Keratinocyte (primary cell): ENCODE measurements at regions not wholly inside any gene's neighbourhood (a gene's known extent, or its start where the extent isn't known, plus 50 kb on each side); places are given as distances from the start of the nearest gene placed in this dataset.

Experiments used
- DNase-seq: peaks from one replicate; pipeline ENCODE4 v3.0.0-alpha.2; 2011; ENCODE audit warnings: low read depth, missing footprints, low spot score
- FAIRE-seq: peaks from 2 replicates; lab custom pipeline; 2011; peaks lifted over from hg19 to GRCh38; lab: Jason Lieb, UNC
- H2AFZ ChIP-seq: 2 replicates; pipeline ENCODE4 v1.6.0; 2012; ENCODE audit warnings: low read length, control low read depth, inconsistent platforms; ENCODE audit not compliant: control insufficient read depth
- H3K27ac ChIP-seq: 2 replicates; pipeline ENCODE4 v1.5.1; 2011; ENCODE audit warnings: low read length; ENCODE audit not compliant: control insufficient read depth, insufficient read depth
- H3K27me3 ChIP-seq: 3 replicates; pipeline ENCODE4 v1.6.0; 2011; ENCODE audit warnings: low read length; ENCODE audit not compliant: control insufficient read depth, insufficient read depth; ENCODE audit errors: extremely low read depth
- H3K36me3 ChIP-seq, 2 experiments: 2 replicates in 1 of 2; 3 replicates in 1 of 2; pipeline ENCODE4 v1.5.1; 2011; ENCODE audit warnings: low read length in 2 of 2, mild to moderate bottlenecking in 1 of 2; ENCODE audit not compliant: control insufficient read depth in 2 of 2, insufficient read depth in 2 of 2; ENCODE audit errors: extremely low read depth in 1 of 2
- H3K4me1 ChIP-seq: 3 replicates; pipeline ENCODE4 v1.5.1; 2011; ENCODE audit warnings: low read length; ENCODE audit not compliant: control insufficient read depth, insufficient read depth; ENCODE audit errors: extremely low read depth
- H3K4me2 ChIP-seq: 3 replicates; pipeline ENCODE4 v1.6.0; 2011; ENCODE audit warnings: low read depth, low read length; ENCODE audit not compliant: control insufficient read depth, insufficient read depth; ENCODE audit errors: extremely low read depth
- H3K4me3 ChIP-seq, 3 experiments: fragments of 200-600 bp in 1 of 3; sonication (generic) in 1 of 3; 2 replicates in 2 of 3; 3 replicates in 1 of 3; pipeline ENCODE4 v1.5.1; 2011 to 2016; ENCODE audit warnings: low read length in 3 of 3, mild to moderate bottlenecking in 3 of 3, control low read depth in 2 of 3, inconsistent platforms in 1 of 3, low read depth in 1 of 3, mixed read lengths in 1 of 3, mixed run types in 1 of 3, moderate library complexity in 1 of 3; ENCODE audit not compliant: control insufficient read depth in 2 of 3, insufficient read depth in 2 of 3; ENCODE audit errors: extremely low read depth in 1 of 3
- H3K79me2 ChIP-seq: 2 replicates; pipeline ENCODE4 v1.6.0; 2012; ENCODE audit warnings: low read length; ENCODE audit not compliant: control insufficient read depth, insufficient read depth
- H3K9ac ChIP-seq: 3 replicates; pipeline ENCODE4 v1.6.0; 2011; ENCODE audit warnings: low read length; ENCODE audit not compliant: control insufficient read depth, insufficient read depth; ENCODE audit errors: extremely low read depth
- H3K9me1 ChIP-seq: 3 replicates; pipeline ENCODE4 v1.6.0; 2011; ENCODE audit warnings: low read length; ENCODE audit not compliant: control insufficient read depth, insufficient read depth; ENCODE audit errors: extremely low read depth
- H3K9me3 ChIP-seq: 2 replicates; pipeline ENCODE4 v1.5.1; 2012; ENCODE audit warnings: low read depth, low read length; ENCODE audit not compliant: control insufficient read depth
- H4K20me1 ChIP-seq: 3 replicates; pipeline ENCODE4 v1.6.0; 2011; ENCODE audit warnings: low read length; ENCODE audit not compliant: control insufficient read depth, insufficient read depth; ENCODE audit errors: extremely low read depth
- CTCF ChIP-seq, 3 experiments: IDR thresholded peaks in 1 of 3; conservative IDR thresholded peaks in 1 of 3; optimal IDR thresholded peaks in 1 of 3; 2 replicates in 2 of 3; 3 replicates in 1 of 3; pipeline versions ENCODE3 to v1.5.1; 2011; ENCODE audit warnings: low read length in 3 of 3, mild to moderate bottlenecking in 3 of 3, moderate library complexity in 2 of 3, control low read depth in 1 of 3, inconsistent platforms in 1 of 3; ENCODE audit not compliant: insufficient read depth in 2 of 3; ENCODE audit errors: extremely low read depth in 1 of 3
- EZH2 ChIP-seq: IDR thresholded peaks from one replicate; pipeline ENCODE4 v1.6.1; 2012; ENCODE audit warnings: inconsistent platforms, mild to moderate bottlenecking, low read length, moderate library complexity
- dilution Hi-C: fragments of 300-500 bp; cut with MboI; formaldehyde crosslinking; loops from one replicate; pipeline ENCODE4 v1.7.0; 2020; ENCODE audit warnings: low sequenced_read_pairs; ENCODE audit not compliant: extremely low pct_ligation_motif_present

- Histone ChIP-seq H3K9me1 (no peaks in the 10 kb centered on the region), H4K20me1 (no peaks in the 10 kb centered on the region), H3K36me3 (no peaks in the 10 kb centered on the region), H3K79me2 (no peaks in the 10 kb centered on the region), H3K4me3 (no peak overlapping the region), H3K9ac (no peak overlapping the region), H3K27me3 (no peaks in the 10 kb centered on the region), H2AFZ (peak overlapping the region; percentile 24), H3K9me3 (no peaks in the 10 kb centered on the region), H3K4me2 (no peak overlapping the region), H3K4me1 (peaks cover 2% of the 10 kb centered on the region), H3K27ac (no peak overlapping the region)
- no peak for FAIRE-seq
- no peak for DNase-seq
- TF ChIP-seq CTCF (optimal IDR thresholded peaks at IDR 0.05 in 1 of 3, IDR thresholded peaks at IDR 0.05 in 1 of 3, conservative IDR thresholded peaks at IDR 0.05 in 1 of 3; ENCODE audit: extremely low read depth in 1 of 3, insufficient read depth in 2 of 3, low read length in 3 of 3) (no peak), EZH2 (no peak)
- dilution Hi-C loops, result no loop called here
Measured at GRCh38 chr7:84813376-84813775, 373.5 kb downstream of the SEMA3D start.

- Histone ChIP-seq H3K9me3 (no peaks in the 10 kb centered on the region), H3K9ac (no peak overlapping the region), H3K4me1 (peaks cover 2% of the 10 kb centered on the region), H3K36me3 (no peaks in the 10 kb centered on the region), H3K4me2 (no peak overlapping the region), H3K9me1 (no peaks in the 10 kb centered on the region), H3K27ac (no peak overlapping the region), H2AFZ (no peak overlapping the region), H3K79me2 (no peaks in the 10 kb centered on the region), H3K4me3 (no peak overlapping the region), H3K27me3 (no peaks in the 10 kb centered on the region), H4K20me1 (no peaks in the 10 kb centered on the region)
- FAIRE-seq (no peak), DNase-seq (no peak)
- no peak for TF ChIP-seq EZH2
- TF ChIP-seq CTCF (optimal IDR thresholded peaks at IDR 0.05 in 1 of 3, IDR thresholded peaks at IDR 0.05 in 1 of 3, conservative IDR thresholded peaks at IDR 0.05 in 1 of 3; ENCODE audit: extremely low read depth in 1 of 3, insufficient read depth in 2 of 3, low read length in 3 of 3), result no peak
- dilution Hi-C loops, result no loop called here
Measured at GRCh38 chr7:84812021-84812420, 374.8 kb downstream of the SEMA3D start.
